GM12891 (cell line): ENCODE measurements at regions not wholly inside any gene's neighbourhood (a gene's known extent, or its start where the extent isn't known, plus 50 kb on each side); places are given as distances from the start of the nearest gene placed in this dataset.

ENCODE experiments used
- PAX5 ChIP-seq: IDR thresholded peaks from 2 replicates; pipeline ENCODE4 v1.6.1; 2011; ENCODE audit warnings: low read length, moderate library complexity, mild to moderate bottlenecking; ENCODE audit not compliant: insufficient read depth, severe bottlenecking
- POLR2A ChIP-seq: IDR thresholded peaks from 2 replicates; pipeline ENCODE4 v1.6.1; 2011; ENCODE audit warnings: low read depth, low read length, control low read depth
- POLR2AphosphoS5 ChIP-seq: IDR thresholded peaks from 2 replicates; pipeline ENCODE4 v1.6.1; 2011; ENCODE audit warnings: low read depth, low read length, control low read depth
- TAF1 ChIP-seq: IDR thresholded peaks from 2 replicates; pipeline ENCODE4 v1.6.1; 2011; ENCODE audit warnings: low read depth, low read length, control low read depth

- TF ChIP-seq POLR2A (no peak), TAF1 (no peak), POLR2AphosphoS5 (no peak), PAX5 (no peak)
These were observed 216.3 kb downstream of the SLC6A15 start for GRCh38 chr12:84696281-84696680.
